ENCODE measurements at regions not wholly inside any gene's neighbourhood (a gene's known extent, or its start where the extent isn't known, plus 50 kb on each side); places are given as distances from the start of the nearest gene placed in this dataset.

DNA sequence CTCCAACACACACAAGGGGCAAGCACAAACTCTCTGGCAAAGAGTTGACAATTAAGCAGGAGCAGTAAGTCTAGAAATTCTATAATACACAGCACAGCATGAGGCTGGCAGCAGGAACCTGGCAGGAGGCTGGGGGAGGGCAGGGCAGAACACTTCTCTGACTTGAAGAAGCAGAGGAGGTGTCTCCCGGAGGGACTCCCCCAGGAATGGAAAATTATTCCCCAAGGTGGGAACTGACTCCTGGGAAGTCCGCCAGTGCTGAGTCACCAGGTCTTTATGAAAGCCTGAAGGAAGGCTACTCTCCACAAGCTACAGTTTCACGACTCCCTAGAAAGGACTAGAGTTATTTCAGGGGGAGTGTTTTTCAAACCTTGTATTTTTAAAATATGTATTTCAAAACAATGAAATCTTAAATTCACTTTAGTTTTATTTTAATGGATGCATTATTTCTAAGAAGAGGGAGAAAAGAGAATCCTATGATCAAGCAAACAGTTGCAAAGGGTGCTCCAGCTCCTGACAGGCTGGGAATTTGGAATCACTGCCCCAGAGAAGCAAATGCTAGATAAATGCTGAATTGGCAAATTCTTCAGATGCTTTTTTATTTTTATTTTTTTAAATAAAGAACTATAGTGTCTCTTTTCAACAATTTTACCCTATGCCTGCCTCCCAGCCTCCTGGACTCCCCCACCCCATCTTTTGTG, 192.8 kb downstream of the LY86 start:
- no peak for DNase-seq (ENCODE audit: low read depth in 2 of 2, low spot score in 1 of 2)

DNA sequence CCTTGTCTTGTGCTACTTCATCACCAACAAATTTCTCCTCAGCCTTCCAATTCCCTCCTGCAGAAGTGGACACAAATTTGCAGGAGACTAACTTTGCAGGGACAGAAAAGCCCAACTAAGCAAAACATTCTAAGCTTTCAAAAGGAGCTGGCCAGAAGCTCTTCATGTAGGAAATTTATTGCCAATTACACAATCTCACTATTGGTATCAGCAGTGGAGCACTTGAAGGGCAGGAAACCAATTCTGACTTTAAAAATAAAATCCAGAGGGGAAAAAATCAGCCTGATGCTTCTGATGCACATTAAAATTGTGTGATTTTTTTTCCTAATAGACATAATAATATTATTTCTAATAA, 193.3 kb downstream of the LY86 start:
- DNase-seq (ENCODE audit: low read depth in 2 of 2, low spot score in 1 of 2): no peak

GRCh38 chr6:6783721-6784120, 195.2 kb downstream of the LY86 start:
- no peak for DNase-seq (ENCODE audit: low read depth in 2 of 2, low spot score in 1 of 2)

DNA sequence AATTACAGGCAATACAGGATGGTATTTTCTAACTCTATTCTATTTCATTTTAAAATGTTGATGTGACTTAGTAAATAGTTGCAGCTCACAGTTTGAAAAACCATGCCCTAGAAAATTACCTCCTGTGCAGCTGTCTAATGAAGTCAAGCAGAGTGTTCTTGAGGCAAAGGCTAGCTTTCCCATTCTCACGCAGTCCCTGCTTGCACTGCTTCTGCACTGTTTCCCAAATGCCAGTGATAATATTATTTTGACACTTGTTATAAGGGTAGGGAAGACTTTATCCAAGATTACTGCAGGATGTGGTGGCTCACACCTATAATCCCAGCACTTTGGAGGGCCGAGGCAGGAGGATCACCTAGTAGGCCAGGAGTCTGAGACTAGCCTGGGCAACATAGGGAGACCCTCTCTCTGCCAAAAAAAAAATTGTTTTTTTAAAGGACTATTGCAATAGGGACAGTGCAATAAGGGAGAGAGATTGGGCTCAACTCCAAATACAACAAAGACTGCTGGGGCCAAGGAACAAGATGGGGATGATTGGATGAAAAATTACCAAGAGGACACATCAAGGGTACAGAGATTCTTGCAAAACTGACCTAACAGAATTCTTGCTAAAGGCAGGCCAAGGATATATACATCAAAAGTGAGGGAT, 196.1 kb downstream of the LY86 start:
- no peak for DNase-seq (ENCODE audit: low read depth in 2 of 2, low spot score in 1 of 2)

GRCh38 chr6:6785163-6785521, 196.6 kb downstream of the LY86 start:
- DNase-seq (ENCODE audit: low read depth in 2 of 2, low spot score in 1 of 2): no peak

GRCh38 chr6:6788394-6789032, 200.0 kb downstream of the LY86 start:
- DNase-seq (ENCODE audit: low read depth in 2 of 2, low spot score in 1 of 2): no peak

DNA sequence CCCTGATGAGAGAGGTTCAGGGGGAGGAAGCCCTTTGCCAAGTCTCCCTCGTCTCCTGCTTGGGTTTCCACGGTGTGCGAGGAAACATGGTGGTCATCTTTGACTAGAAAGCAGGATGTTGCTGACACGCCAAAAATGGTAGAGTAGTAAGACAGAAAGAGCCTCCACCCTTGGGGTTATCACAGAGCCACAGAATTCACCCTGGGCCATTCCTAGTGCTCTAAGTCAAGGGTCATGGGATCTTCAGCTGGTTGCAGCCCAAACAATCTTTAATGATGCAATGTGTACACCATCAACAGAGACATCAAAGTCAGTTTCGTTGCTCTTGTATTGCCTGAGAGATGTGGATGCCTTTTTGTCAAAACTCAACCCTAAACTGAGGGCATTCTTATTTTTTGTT, 201.9 kb downstream of the LY86 start:
- DNase-seq (ENCODE audit: low read depth in 2 of 2, low spot score in 1 of 2): no peak

GRCh38 chr6:6790891-6791290, 202.4 kb downstream of the LY86 start:
- DNase-seq (ENCODE audit: low read depth in 2 of 2, low spot score in 1 of 2): no peak

GRCh38 chr6:6793388-6794250, 205.1 kb downstream of the LY86 start:
- DNase-seq (ENCODE audit: low read depth in 2 of 2, low spot score in 1 of 2): no peak

GRCh38 chr6:6795393-6795792, 206.9 kb downstream of the LY86 start:
- DNase-seq (ENCODE audit: low read depth in 2 of 2, low spot score in 1 of 2): no peak

DNA sequence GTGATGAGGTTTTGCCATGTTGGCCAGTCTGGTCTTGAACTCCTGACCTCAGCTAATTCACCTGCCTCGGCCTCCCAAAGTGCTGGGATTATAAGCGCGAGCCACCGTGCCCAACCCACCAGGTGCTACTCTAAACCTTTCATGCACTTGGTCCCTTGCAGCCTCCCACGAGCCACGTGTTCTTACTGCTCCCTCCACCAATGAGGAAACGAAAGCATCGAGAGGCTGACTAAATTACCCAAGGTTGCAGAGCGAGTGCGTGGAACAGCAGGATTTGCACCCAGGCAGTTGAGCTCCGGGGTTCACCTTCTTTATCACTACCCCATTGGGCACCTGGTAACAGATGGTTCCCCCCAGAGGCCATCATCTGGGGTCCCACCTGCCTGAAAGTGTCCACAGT, 208.3 kb downstream of the LY86 start:
- DNase-seq (ENCODE audit: low read depth in 2 of 2, low spot score in 1 of 2): no peak

DNA sequence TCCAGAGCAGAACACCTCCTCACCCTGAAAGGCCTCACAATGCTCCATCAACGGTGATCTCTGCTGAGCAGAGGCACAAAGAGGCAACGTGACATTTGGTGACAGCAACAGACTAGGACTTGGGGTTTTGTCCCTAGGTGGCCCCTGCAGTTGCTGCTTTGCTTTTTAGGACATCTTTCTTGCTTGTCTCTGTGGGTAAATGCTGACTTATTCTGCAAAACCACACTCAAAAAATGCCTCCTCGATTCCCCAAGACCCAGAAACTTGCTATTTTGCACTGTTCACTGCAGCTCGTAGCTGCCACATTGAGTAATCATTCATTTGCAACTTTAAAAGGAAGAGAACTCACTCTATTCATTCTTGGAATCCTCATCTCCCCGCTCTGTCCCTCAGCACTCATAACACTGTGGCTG, 209.9 kb downstream of the LY86 start:
- DNase-seq (ENCODE audit: low read depth in 2 of 2, low spot score in 1 of 2): no peak

GRCh38 chr6:6801005-6801335, 212.4 kb downstream of the LY86 start:
- DNase-seq (ENCODE audit: low read depth in 2 of 2, low spot score in 1 of 2): no peak

GRCh38 chr6:6801635-6802218, 213.2 kb downstream of the LY86 start:
- no peak for DNase-seq (ENCODE audit: low read depth in 2 of 2, low spot score in 1 of 2)

- no peak for DNase-seq (ENCODE audit: low read depth in 2 of 2, low spot score in 1 of 2)
These were observed 214.9 kb downstream of the LY86 start for GRCh38 chr6:6803180-6803977.

GRCh38 chr6:6804843-6805615, 216.5 kb downstream of the LY86 start:
- no peak for DNase-seq (ENCODE audit: low read depth in 2 of 2, low spot score in 1 of 2)

- DNase-seq (ENCODE audit: low read depth in 2 of 2, low spot score in 1 of 2): no peak
These were observed 218.5 kb downstream of the LY86 start for GRCh38 chr6:6806844-6807518.

DNA sequence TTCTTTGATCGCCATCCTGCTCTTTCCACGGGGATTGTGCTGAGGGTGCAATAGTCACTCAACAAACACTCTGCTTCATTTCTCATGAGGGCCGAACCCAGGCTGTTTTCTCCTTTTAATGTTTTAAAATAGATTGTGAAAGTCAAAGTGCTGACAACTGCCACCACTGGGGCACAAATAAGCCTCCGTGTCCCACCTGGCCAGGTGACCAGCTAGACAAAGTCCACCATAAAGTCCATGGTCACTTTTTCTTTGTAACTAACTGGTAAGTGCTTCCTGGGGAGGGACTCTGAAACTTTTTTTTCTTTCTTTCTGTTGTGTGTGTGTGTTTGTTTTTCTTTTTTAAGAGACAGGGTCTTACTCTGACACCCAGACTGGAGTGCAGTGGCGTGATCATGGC, 219.8 kb downstream of the LY86 start:
- no peak for DNase-seq (ENCODE audit: low read depth in 2 of 2, low spot score in 1 of 2)

- no peak for DNase-seq (ENCODE audit: low read depth in 2 of 2, low spot score in 1 of 2)
These were observed 220.4 kb downstream of the LY86 start for GRCh38 chr6:6808915-6809314.

Measured in stimulated activated CD8-positive, alpha-beta memory T cell treated with anti-CD3 and anti-CD28 coated beads, Interleukin-4, amount 100 ng/mL, for 1 hour (primary cell).